K562 (cell line): ENCODE measurements at regions not wholly inside any gene's neighbourhood (a gene's known extent, or its start where the extent isn't known, plus 50 kb on each side); places are given as distances from the start of the nearest gene placed in this dataset.

Experiments used
- ARID1B ChIP-seq: fragments of 450-650 bp; IDR thresholded peaks from 2 replicates; pipeline ENCODE4 v1.6.1; 2016; ENCODE audit warnings: antibody characterized with exemption, mild to moderate bottlenecking, inconsistent platforms
- BRD9 ChIP-seq: fragments of 450-650 bp; IDR thresholded peaks from 2 replicates; pipeline ENCODE4 v1.6.1; 2018; ENCODE audit warnings: low read depth; ENCODE audit not compliant: partially characterized antibody
- CTCFL ChIP-seq: IDR thresholded peaks from 2 replicates; pipeline ENCODE4 v1.6.1; 2011; ENCODE audit warnings: borderline replicate concordance, low read depth, mild to moderate bottlenecking, moderate library complexity, low read length; ENCODE audit not compliant: insufficient read depth, poor library complexity, severe bottlenecking
- DACH1 ChIP-seq: fragments of 450-650 bp; IDR thresholded peaks from 2 replicates; pipeline ENCODE4 v1.6.1; 2018; ENCODE audit not compliant: partially characterized antibody
- FOXA1 ChIP-seq: fragments of 450-650 bp; IDR thresholded peaks from 2 replicates; pipeline ENCODE4 v1.6.1; 2016; ENCODE audit warnings: mild to moderate bottlenecking, borderline replicate concordance
- GTF2E2 ChIP-seq: fragments of 200-800 bp; sonication (Bioruptor generic); IDR thresholded peaks from 2 replicates; pipeline ENCODE4 v1.6.1; 2016; ENCODE audit warnings: missing genetic modification characterization, missing compliant biosample characterization
- MXD1 ChIP-seq: fragments of 250-450 bp; sonication (Bioruptor Pico); IDR thresholded peaks from 2 replicates; pipeline ENCODE4 v1.8.0; 2021; ENCODE audit warnings: borderline replicate concordance, mild to moderate bottlenecking, moderate library complexity; ENCODE audit not compliant: poor library complexity, severe bottlenecking
- NCOA4 ChIP-seq: fragments of 450-650 bp; IDR thresholded peaks from 2 replicates; pipeline ENCODE4 v1.6.1; 2018; ENCODE audit warnings: mild to moderate bottlenecking; ENCODE audit not compliant: partially characterized antibody
- NFIX ChIP-seq: fragments of 250-450 bp; sonication (Bioruptor Pico); IDR thresholded peaks from 2 replicates; pipeline ENCODE4 v1.4.0; 2020; ENCODE audit warnings: low read depth, mild to moderate bottlenecking, moderate library complexity
- POLR2AphosphoS2 ChIP-seq: IDR thresholded peaks from 2 replicates; pipeline ENCODE4 v1.6.1; 2012; ENCODE audit warnings: low read length, improper control_type of control experiment
- RAD21 ChIP-seq, 2 experiments: fragments of 250-450 bp in 1 of 2; fragments of 450-650 bp in 1 of 2; sonication (Bioruptor Pico) in 1 of 2; formaldehyde crosslinking in 1 of 2; IDR thresholded peaks in 1 of 2; conservative IDR thresholded peaks in 1 of 2; 2 replicates each; pipeline versions ENCODE4 v1.4.0 to v1.8.0; 2020 to 2022; ENCODE audit warnings: mild to moderate bottlenecking in 2 of 2, moderate library complexity in 1 of 2
- SAP30 ChIP-seq: fragments of 200-600 bp; sonication (generic); IDR thresholded peaks from 2 replicates; pipeline ENCODE4 v1.6.1; 2012; ENCODE audit warnings: borderline replicate concordance, low read depth, mild to moderate bottlenecking, moderate library complexity, low read length, control low read depth, inconsistent platforms; ENCODE audit not compliant: insufficient read depth, poor library complexity, severe bottlenecking
- THRAP3 ChIP-seq: fragments of 450-650 bp; IDR thresholded peaks from 2 replicates; pipeline ENCODE4 v1.6.1; 2016; ENCODE audit warnings: mild to moderate bottlenecking, inconsistent platforms, borderline replicate concordance
- ZHX1 ChIP-seq: fragments of 150-350 bp; conservative IDR thresholded peaks from 2 replicates; pipeline ENCODE4 v1.6.1; 2014; ENCODE audit warnings: low read length
- ZNF184 ChIP-seq: sonication (generic); formaldehyde crosslinking; IDR thresholded peaks from 2 replicates; pipeline ENCODE4 v1.5.0; 2020; ENCODE audit warnings: missing genetic modification reagents
- TF ChIP-seq, protein P1 (sequence below): fragments of 250-450 bp; sonication (Bioruptor Pico); IDR thresholded peaks from 2 replicates; pipeline ENCODE4 v1.8.0; 2022; ENCODE audit warnings: moderate library complexity, mild to moderate bottlenecking, inconsistent platforms
- TF ChIP-seq, protein P2 (sequence below): sonication (generic); formaldehyde crosslinking; IDR thresholded peaks from 2 replicates; pipeline ENCODE4 v1.5.0; 2020; ENCODE audit warnings: missing genetic modification reagents

- TF ChIP-seq RAD21 (CRISPR knock-in tag; conservative IDR thresholded peaks at IDR 0.05 in 1 of 2, IDR thresholded peaks at IDR 0.05 in 1 of 2) = peak; percentile 10 to 13; a peak in 1 of 4 replicates
- TF ChIP-seq THRAP3 = no peak
- no peak for TF ChIP-seq ZHX1
- no peak for TF ChIP-seq POLR2AphosphoS2
- TF ChIP-seq GTF2E2 (tag) = no peak
- TF ChIP-seq ARID1B = no peak
- TF ChIP-seq BRD9 = no peak
- TF ChIP-seq, protein P1, sequence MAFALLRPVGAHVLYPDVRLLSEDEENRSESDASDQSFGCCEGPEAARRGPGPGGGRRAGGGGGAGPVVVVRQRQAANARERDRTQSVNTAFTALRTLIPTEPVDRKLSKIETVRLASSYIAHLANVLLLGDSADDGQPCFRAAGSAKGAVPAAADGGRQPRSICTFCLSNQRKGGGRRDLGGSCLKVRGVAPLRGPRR (CRISPR knock-in tag) = no peak
- no peak for TF ChIP-seq NCOA4
- TF ChIP-seq SAP30 = no peak
- TF ChIP-seq ZNF184 (CRISPR knock-in tag) = no peak
- no peak for TF ChIP-seq FOXA1
- TF ChIP-seq NFIX = no peak
- TF ChIP-seq, protein P2, sequence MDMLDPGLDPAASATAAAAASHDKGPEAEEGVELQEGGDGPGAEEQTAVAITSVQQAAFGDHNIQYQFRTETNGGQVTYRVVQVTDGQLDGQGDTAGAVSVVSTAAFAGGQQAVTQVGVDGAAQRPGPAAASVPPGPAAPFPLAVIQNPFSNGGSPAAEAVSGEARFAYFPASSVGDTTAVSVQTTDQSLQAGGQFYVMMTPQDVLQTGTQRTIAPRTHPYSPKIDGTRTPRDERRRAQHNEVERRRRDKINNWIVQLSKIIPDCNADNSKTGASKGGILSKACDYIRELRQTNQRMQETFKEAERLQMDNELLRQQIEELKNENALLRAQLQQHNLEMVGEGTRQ (CRISPR knock-in tag) = peak; percentile 85
- no peak for TF ChIP-seq CTCFL
- TF ChIP-seq MXD1 (CRISPR knock-in tag) = no peak
- TF ChIP-seq DACH1 = no peak
Observed at GRCh38 chrX:129115104-129115503, 408.2 kb downstream of the SMARCA1 start (continued).
